GM21825 (cell line): ENCODE measurements at regions not wholly inside any gene's neighbourhood (a gene's known extent, or its start where the extent isn't known, plus 50 kb on each side); places are given as distances from the start of the nearest gene placed in this dataset.

Experiments used
- ATAC-seq: cut with Tn5 transposase; IDR thresholded peaks from one replicate; pipeline ENCODE4 v1.9.1; 2021; ENCODE audit warnings: mild to moderate bottlenecking, moderate library complexity; ENCODE audit not compliant: unreplicated experiment

DNA sequence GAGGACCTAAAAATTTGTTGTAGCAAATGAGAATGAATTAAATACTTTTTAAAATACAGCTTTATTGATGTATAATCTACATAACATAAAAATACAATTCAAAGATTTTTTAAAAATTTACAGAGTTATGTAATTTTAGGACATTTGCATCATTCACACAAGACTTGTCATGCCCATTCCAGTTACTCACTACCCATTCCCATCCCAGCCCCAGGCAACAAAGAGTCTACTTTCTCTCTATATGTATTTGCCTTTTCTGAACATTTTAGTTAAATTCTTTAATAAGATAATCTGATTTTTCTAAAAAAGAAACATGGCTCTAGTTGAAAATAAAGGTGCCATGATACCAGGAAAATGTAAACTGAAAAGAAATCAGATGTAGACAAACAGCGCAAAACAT is 354.2 kb downstream of the PMP22 start:
- ATAC-seq, result no peak

GRCh38 chr17:14904386-14904785 is 360.7 kb downstream of the PMP22 start:
- ATAC-seq, result no peak

GRCh38 chr17:14903854-14904253 is 361.3 kb downstream of the PMP22 start:
- no peak for ATAC-seq

DNA sequence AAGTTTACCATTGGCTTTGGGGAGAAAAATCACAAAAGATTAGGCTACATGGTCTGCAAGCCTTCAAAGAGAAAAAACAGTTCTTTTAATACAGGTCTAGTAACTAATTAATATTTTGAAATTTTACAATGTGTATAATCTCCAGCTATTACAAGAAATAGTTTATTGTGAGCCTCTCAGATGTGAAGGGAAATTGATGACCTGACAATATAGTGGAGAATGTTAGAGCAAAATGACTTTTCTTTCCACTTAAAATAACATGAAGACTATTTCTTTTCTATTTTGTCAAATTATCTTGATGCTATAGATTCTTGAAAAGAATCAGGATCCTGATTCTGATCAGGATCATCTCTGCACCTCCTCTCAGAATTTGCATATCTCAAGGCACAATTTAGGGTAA is 362.3 kb downstream of the PMP22 start:
- no peak for ATAC-seq

- no peak for ATAC-seq
These were observed 362.8 kb downstream of the PMP22 start for GRCh38 chr17:14902297-14902696.

DNA sequence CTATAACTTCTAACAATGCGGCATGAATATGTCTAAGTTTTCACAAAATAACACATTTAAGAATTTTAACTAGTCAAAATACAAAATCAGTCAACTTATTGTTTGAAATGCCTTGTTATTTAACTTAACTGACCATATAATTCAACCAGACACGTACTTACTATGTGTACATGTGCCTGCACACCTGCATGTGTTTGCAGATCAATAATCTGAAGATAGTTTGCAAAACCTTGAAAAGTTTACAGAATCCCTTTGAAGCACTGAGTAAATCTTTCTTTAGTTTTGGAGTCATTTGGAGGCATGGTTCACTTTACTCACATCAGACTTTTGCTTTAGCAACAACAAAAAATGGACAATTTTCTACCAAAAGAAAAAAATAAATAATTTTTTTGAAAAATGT is 363.8 kb downstream of the PMP22 start:
- ATAC-seq, result no peak

DNA sequence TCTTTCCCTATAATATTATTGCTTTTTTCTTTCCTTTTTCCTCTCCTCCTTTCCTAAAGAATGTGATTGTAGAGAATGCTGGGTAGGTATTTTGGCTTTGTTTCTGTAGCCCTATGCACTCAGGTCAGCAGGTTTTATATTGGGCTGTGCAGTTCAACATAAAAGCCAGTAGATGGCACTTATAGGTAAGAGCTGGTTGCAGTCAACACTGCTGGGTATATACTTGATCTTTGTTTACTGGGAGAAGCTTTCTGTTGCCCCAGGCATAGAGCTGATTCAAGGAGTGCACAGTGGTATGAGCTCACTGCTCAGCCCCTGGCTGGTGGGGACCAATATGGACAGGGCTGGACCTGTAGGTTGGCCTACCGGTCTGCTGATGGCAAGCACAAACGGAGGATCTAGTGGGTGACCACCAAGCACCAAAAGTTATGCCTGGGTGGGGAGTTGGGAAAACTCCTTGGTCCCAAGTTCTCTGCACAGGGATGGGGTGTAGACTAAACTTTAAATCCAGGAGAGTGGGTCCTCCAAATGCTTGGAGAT is 378.9 kb downstream of the PMP22 start:
- no peak for ATAC-seq

GRCh38 chr17:14882131-14882530 is 383.0 kb downstream of the PMP22 start:
- no peak for ATAC-seq

GRCh38 chr17:14875557-14876412 is 389.3 kb downstream of the PMP22 start:
- no peak for ATAC-seq

DNA sequence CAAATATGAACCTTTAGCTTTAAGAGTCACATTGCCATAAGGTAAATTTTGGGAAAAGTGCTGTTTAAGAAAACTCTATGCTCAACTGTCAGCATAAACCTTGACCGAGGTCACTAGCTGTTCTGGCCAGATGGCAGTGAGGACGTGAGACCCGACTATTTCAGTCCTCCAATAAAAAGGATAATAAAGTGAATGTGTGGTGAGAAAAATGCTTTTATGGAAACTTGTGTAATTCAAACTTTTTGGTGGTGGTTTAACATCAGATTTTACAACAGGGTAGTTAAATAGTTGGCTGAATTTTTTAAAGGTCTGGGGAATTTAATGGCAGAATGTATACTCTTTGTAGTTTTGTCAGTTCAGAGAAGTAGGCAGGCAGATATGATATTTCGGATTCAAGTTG is 391.1 kb downstream of the PMP22 start:
- ATAC-seq, result no peak

DNA sequence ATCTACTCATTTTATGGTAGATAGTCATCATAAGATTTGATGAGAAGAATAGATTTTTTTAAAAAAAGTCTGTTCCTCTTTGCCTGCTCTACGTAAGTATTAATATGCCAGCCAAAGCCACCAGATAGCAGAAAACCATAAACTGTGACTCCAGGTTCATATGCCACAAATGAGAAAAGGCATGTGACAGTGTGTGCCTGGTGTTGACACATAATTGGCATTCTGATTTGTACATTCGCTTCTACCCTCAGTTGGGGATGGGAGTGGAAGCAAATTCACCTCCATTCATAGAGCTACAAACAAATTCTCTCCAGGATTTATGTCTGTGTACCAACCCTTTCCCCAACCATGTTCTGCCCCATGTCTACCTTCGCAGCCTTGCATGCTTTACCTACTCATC is 391.6 kb downstream of the PMP22 start:
- ATAC-seq, result no peak

GRCh38 chr17:14871921-14872320 is 393.2 kb downstream of the PMP22 start:
- ATAC-seq, result no peak

DNA sequence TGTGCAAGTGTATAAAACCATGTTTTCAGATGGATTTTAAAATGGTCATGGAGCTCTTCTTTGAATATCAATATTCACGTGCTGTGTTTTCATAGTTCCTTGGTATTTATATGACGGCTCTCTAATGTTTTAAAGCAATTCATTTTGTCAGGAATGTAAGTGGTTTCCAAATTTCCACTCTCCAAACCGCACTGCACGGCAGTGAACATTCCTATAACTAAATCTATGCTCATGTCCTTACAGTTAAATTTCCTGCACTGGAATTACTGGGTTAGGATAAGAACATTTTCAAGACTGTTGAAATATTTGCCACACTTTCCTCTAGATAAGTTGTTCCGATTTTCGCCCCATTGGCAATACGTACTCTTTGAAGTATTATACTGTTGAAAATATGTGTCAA is 398.9 kb downstream of the PMP22 start:
- ATAC-seq, result no peak

- no peak for ATAC-seq
These were observed 401.0 kb downstream of the PMP22 start for GRCh38 chr17:14864127-14864526.

GRCh38 chr17:14859542-14859941 is 405.6 kb downstream of the PMP22 start:
- ATAC-seq, result no peak

DNA sequence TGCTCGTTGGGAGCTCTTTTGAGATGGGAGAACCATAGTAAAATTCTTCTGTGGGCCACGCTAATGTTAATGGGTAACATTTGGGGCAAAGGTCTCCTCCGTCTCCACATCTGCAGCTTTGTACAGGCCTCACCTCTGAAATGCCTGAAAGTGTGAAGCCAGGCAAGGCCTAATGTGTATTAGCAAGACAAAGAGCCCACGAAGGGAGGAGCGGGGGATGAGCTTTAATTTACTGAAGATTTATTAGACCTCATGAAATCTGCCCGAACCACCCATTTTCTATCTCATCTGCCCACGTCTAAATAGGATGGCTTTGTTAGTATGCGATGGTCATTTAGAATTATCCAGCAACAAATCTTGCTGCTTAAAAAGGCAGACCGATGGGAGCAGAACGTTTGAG is 408.9 kb downstream of the PMP22 start:
- no peak for ATAC-seq

DNA sequence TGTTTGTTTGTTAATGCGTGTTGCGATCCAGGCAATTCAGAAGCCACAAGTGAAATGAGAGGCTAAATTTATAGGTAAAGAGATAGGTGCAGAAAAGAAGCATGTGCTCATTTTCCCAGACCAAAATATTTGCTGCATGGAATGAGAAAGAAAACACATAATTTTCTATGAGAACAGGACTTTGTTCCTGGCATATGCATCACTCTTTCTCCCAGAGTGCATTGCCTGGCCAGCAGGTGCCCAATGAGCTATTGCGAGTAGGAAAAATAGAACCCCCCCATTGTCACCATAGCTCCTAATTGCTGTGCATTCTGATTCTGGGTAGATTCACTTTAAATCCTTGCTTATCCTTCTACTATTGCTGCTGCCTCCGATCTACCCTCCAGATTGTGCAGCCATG is 410.4 kb downstream of the PMP22 start:
- ATAC-seq, result no peak

DNA sequence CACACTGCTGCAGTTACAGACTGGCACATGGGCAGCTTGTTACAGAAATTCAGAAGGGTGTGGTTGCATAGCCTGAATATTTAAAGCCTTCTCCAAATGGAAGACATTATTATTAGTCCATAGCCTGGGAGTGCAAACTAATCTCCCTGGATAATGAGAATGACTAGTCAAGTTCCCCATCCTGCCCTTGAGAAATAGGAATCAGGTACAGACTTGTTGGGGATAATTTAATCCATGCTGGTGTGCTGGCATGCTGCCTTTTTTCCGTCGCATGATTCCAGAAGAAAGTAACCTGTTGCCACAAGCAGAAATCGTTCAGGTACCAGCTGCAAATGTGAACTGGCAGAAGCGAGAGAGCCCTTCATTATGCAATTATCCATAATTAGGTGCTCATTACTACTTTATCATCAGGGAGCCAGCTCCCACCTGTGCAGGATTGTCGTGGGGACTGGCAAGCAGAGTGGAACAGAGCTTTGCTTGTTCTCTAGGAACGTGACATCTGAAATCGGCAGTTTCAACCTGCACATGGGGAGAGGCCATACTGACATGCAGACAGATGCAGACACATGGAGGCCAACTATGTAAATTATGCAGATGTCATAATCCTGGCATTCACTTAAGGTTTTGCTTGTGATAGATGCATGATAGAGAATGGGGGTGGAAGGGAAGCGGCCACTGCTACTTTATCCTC is 419.4 kb downstream of the PMP22 start:
- ATAC-seq, result no peak

DNA sequence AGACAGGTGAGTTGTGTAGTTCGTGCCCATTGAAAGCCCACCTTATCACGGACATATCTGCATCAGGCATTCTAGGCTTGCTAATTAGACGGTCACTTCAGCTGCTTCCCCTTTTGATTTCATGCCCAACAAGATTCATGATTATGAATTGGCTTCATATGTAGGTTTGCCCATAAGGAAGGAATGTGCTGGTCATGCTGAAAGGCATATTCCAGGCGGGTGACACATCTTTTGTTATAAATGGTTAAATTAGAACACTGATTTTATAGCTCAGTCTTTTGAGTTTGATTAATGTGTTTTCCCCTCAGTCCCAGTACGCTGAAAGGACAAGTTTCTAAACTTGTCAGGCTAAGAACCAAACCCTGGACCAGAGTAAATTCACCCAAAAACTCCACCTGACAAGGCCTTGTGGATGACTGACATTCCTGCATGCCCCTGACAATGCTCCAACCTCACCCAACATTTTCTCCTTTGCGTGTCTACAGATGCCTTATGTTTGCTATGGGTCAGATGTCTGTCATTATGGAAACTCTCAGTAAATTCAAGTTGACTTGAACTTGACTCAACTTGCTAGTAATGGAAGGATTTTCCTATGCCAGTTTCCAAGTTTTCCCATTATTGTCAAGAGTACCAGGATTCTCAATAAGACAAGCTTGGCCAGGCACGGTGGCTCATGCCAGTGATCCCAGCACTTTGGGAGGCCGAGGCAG is 421.9 kb downstream of the PMP22 start:
- no peak for ATAC-seq

DNA sequence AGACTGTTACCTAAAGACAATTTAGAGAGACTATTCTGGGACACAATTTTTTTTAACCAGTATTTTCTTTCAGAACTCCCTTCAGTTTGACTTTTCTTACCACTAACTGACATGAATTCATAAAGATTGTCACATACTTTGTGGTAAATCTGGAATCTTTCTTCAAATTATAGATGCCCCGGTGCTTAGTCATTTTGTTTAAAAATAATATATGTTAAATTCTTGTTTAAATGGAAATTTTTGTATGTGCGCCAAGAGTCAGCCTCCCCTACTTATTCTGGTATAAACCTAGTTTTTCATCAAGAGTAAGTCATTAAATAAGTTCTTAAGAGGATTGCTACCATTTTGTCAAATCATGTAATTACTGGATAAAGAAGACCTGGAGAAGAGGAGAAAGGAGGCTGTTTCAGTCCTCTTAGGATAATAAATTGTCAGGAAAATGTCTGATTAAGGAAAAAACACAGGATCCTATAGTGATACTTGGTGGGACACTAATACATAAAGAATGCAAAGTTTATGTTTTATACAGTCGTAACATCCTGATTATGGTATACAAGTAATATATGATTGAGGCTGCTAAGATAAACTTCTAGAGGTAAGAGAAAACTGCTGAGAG is 424.4 kb downstream of the PMP22 start:
- no peak for ATAC-seq

- ATAC-seq, result no peak
These were observed 426.6 kb downstream of the PMP22 start for GRCh38 chr17:14838567-14838966.
